Activated naive CD8-positive, alpha-beta T cell treated with anti-CD3 and anti-CD28 coated beads, Interleukin-2, amount 10 ng/mL, durations not matched to agents 7 days and 5 days (primary cell): ENCODE measurements at regions not wholly inside any gene's neighbourhood (a gene's known extent, or its start where the extent isn't known, plus 50 kb on each side); places are given as distances from the start of the nearest gene placed in this dataset.
"Not testable (repeated sequence)": the region's sequence is repeated elsewhere in the genome, so short reads cannot be mapped to it uniquely, and the experiment has no call there.

Experiments used
- ATAC-seq: fragments of 150-1000 bp; cut with Tn5 transposase; one replicate; pipeline ENCODE4 v1.10.0; 2021; ENCODE audit warnings: low read depth, moderate library complexity
- POLR2A ChIA-PET: fragments of 350-600 bp; sonication (Branson Sonifier 250); formaldehyde crosslinking; loops from one replicate; lab custom pipeline; 2021; ENCODE audit warnings: antibody characterized with exemption; lab: Charles Lee
- DNase-seq: peaks from one replicate; pipeline ENCODE4 v3.0.0; 2021
- H3K27ac Mint-ChIP-seq: one replicate; pipeline ENCODE4 v1.8.0; 2022; ENCODE audit warnings: mild to moderate bottlenecking, mixed read lengths
- H3K27me3 Mint-ChIP-seq: one replicate; pipeline ENCODE4 v1.8.0; 2022; ENCODE audit warnings: mild to moderate bottlenecking, moderate library complexity, mixed read lengths
- H3K36me3 Mint-ChIP-seq: one replicate; pipeline ENCODE4 v1.8.0; 2021; ENCODE audit warnings: mild to moderate bottlenecking, mixed read lengths
- H3K4me1 Mint-ChIP-seq: one replicate; pipeline ENCODE4 v1.8.0; 2021; ENCODE audit warnings: mixed read lengths
- H3K4me3 Mint-ChIP-seq: one replicate; pipeline ENCODE4 v1.8.0; 2022; ENCODE audit warnings: mild to moderate bottlenecking, moderate library complexity, mixed read lengths
- H3K9me3 Mint-ChIP-seq: one replicate; pipeline ENCODE4 v1.8.0; 2021; ENCODE audit warnings: mixed read lengths

GRCh38 chr4:100340512-100341485, 150.5 kb upstream of the DDIT4L start:
- no peaks in the 10 kb centered on the region for H3K4me1 Mint-ChIP-seq
- no peaks in the 10 kb centered on the region for H3K9me3 Mint-ChIP-seq
- POLR2A ChIA-PET: no interaction called here
- no peaks in the 10 kb centered on the region for H3K27me3 Mint-ChIP-seq
- no peak overlapping the region for H3K4me3 Mint-ChIP-seq
- no peaks in the 10 kb centered on the region for H3K36me3 Mint-ChIP-seq
- no peak for DNase-seq
- no peak overlapping the region for H3K27ac Mint-ChIP-seq
- no peak for ATAC-seq

- ATAC-seq: no peak
- H3K27me3 Mint-ChIP-seq: no peaks in the 10 kb centered on the region
- H3K4me3 Mint-ChIP-seq: no peak overlapping the region
- H3K9me3 Mint-ChIP-seq: no peaks in the 10 kb centered on the region
- no peak overlapping the region for H3K27ac Mint-ChIP-seq
- no peak for DNase-seq
- no peaks in the 10 kb centered on the region for H3K4me1 Mint-ChIP-seq
- no peaks in the 10 kb centered on the region for H3K36me3 Mint-ChIP-seq
- POLR2A ChIA-PET: no interaction called here
Measured at GRCh38 chr4:100339870-100340269, 149.6 kb upstream of the DDIT4L start.

DNA sequence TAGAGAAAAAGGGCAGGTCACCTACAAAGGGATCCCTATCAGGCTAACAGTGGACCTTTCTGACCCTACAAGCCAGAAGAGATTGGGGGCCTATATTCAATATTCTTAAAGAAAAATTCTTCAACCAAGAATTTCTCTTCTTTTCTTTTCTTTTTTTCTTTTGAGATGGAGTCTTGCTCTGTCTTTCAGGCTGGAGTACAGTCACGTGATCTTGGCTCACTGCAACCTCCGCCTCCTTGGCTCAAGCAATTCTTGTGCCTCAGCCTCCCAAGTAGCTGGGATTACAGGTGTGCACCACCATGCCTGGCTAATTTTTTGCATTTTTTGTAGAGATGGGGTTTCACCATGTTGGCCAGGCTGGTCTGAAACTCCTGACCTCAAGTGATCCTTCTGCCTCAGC, 143.2 kb upstream of the DDIT4L start:
- H3K4me1 Mint-ChIP-seq, H3K27me3 Mint-ChIP-seq, ATAC-seq, H3K36me3 Mint-ChIP-seq, H3K4me3 Mint-ChIP-seq, POLR2A ChIA-PET, DNase-seq, H3K27ac Mint-ChIP-seq: not testable (repeated sequence)
- H3K9me3 Mint-ChIP-seq: peaks cover 11% of the 10 kb centered on the region

- POLR2A ChIA-PET: no interaction called here
- Mint-ChIP-seq H3K4me3 (no peak overlapping the region), H3K9me3 (no peaks in the 10 kb centered on the region), H3K27ac (no peak overlapping the region), H3K36me3 (no peaks in the 10 kb centered on the region), H3K4me1 (no peaks in the 10 kb centered on the region), H3K27me3 (peaks cover 3% of the 10 kb centered on the region)
- no peak for DNase-seq
- no peak for ATAC-seq
Measured at GRCh38 chr4:100317032-100317864, 127.0 kb upstream of the DDIT4L start.

GRCh38 chr4:100314057-100314456, 123.8 kb upstream of the DDIT4L start:
- DNase-seq (no peak), ATAC-seq (no peak)
- no peaks in the 10 kb centered on the region for H3K4me1 Mint-ChIP-seq
- POLR2A ChIA-PET: no interaction called here
- H3K4me3 Mint-ChIP-seq: no peak overlapping the region
- no peak overlapping the region for H3K27ac Mint-ChIP-seq
- no peaks in the 10 kb centered on the region for H3K36me3 Mint-ChIP-seq
- peaks cover 3% of the 10 kb centered on the region for H3K27me3 Mint-ChIP-seq
- H3K9me3 Mint-ChIP-seq: no peaks in the 10 kb centered on the region

GRCh38 chr4:100312615-100313350, 122.5 kb upstream of the DDIT4L start:
- Mint-ChIP-seq H3K27me3 (peaks cover 3% of the 10 kb centered on the region), H3K36me3 (no peaks in the 10 kb centered on the region), H3K27ac (no peak overlapping the region), H3K9me3 (no peaks in the 10 kb centered on the region), H3K4me3 (no peak overlapping the region), H3K4me1 (no peaks in the 10 kb centered on the region)
- ATAC-seq (no peak), DNase-seq (no peak)
- POLR2A ChIA-PET: no interaction called here

DNA sequence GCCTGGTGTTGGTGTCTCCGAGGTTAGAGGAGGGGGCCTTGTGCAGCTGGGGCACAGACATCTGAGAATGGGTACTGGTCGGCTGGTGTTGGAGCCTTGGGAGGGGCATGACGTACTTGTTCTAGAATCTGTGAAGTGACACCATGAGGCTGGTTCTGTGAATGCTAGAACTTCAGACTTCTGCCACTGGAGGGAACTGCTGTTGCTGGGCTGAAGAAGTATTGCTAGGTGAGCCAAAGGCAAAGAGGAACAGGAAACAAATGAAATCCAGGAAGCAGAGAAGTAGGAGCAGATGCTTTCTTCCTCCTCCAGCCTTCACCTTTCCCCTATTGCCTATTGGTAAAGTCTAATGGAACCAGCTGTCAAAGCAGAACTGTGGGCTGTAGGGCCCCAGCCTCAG, 120.9 kb upstream of the DDIT4L start:
- Mint-ChIP-seq H3K4me1 (no peaks in the 10 kb centered on the region), H3K27ac (no peak overlapping the region), H3K36me3 (no peaks in the 10 kb centered on the region), H3K27me3 (peaks cover 4% of the 10 kb centered on the region), H3K4me3 (no peak overlapping the region), H3K9me3 (no peaks in the 10 kb centered on the region)
- POLR2A ChIA-PET: no interaction called here
- DNase-seq (no peak), ATAC-seq (no peak)

DNA sequence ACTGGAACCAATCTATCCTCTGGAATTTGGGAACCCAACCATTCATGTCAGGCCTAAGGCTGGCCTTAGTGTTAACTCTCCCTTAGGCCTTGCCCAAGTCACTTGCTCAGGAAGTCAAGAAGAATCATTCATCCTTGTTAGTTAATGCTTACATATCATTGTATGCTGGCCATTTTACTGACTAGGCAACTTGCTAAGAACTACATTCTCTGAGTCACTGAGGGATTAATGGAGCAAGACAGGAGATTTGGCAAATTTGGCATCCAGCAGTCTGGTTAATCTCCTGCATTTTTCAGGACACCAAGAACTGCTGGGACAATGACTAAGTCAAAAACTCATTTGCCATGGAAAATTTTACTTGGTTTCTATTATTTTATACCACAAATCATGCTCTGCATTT, 115.8 kb upstream of the DDIT4L start:
- H3K4me3 Mint-ChIP-seq: no peak overlapping the region
- POLR2A ChIA-PET: no interaction called here
- no peaks in the 10 kb centered on the region for H3K4me1 Mint-ChIP-seq

GRCh38 chr4:100302061-100303026, 112.1 kb upstream of the DDIT4L start:
- no peak overlapping the region for H3K27ac Mint-ChIP-seq
- ATAC-seq (no peak), DNase-seq (no peak)
- no peaks in the 10 kb centered on the region for H3K4me1 Mint-ChIP-seq
- POLR2A ChIA-PET: no interaction called here
- no peaks in the 10 kb centered on the region for H3K36me3 Mint-ChIP-seq
- H3K27me3 Mint-ChIP-seq: peaks cover 7% of the 10 kb centered on the region
- no peak overlapping the region for H3K4me3 Mint-ChIP-seq
- H3K9me3 Mint-ChIP-seq: no peaks in the 10 kb centered on the region

More for the DNA sequence above, 115.8 kb upstream of the DDIT4L start:
- DNase-seq: no peak
- Mint-ChIP-seq H3K36me3 (no peaks in the 10 kb centered on the region), H3K27me3 (peaks cover 6% of the 10 kb centered on the region), H3K27ac (no peak overlapping the region), H3K9me3 (no peaks in the 10 kb centered on the region)
- no peak for ATAC-seq

DNA sequence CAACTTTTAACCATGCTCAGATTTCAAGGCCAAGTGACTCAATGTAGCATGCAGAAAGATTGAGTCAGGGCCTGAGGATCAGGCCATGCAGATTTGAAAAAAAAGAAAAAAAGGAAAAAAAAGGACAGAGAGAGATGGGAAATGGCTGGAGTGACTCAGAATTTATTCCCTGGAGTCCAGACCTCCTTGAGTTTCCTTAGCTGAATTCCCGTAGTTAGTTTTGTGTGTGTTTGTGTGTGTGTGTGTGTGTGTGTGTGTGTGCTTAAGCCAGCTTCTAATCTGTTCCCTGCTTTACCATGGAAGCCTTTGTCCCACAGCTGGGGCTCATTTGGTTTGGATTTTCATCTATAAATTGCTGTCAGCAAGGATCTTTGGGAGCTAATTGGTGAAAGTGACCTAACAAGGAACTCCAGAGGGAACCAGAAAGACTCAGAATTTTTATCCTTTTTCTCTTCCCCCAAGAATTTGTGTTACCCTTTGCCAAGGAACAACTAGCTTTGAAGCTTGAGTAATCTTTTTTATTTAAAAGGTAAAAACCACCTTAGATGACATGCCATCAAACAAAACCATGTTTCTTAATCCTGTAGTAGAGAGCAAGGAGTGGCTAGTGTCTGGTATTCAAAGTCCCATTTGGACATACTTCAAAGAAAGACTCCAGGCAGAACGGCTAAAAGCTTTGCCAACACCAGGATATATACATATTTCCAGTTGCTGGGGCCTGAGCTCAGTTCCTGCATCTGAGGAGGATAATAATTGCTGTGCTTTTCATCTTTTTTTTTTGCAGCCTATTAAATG, 109.0 kb upstream of the DDIT4L start:
- no peaks in the 10 kb centered on the region for H3K9me3 Mint-ChIP-seq
- no peak for ATAC-seq
- H3K4me1 Mint-ChIP-seq: no peaks in the 10 kb centered on the region
- H3K4me3 Mint-ChIP-seq: no peak overlapping the region
- H3K27me3 Mint-ChIP-seq: peaks cover 6% of the 10 kb centered on the region
- DNase-seq: no peak
- POLR2A ChIA-PET: no interaction called here
- no peaks in the 10 kb centered on the region for H3K36me3 Mint-ChIP-seq
- H3K27ac Mint-ChIP-seq: no peak overlapping the region

DNA sequence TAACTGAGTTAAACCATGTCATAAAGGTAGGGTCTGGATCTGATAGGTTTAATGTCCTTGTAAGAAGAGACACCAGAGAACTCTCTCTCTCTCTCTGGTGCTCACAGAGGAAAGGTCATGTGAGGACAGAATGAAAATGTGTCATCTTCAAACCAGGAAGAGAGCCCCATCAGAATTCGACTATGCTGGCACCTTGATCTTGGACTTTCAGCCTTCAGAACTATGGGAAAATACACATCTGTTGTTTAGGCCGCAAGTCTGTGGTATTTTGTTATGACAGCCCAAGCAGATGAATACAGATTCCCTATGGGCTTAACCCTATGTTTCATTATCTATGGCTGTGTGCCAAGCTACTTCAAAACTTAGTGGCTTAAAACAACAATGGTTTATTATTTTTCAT, 105.5 kb upstream of the DDIT4L start:
- no peaks in the 10 kb centered on the region for H3K36me3 Mint-ChIP-seq
- POLR2A ChIA-PET: no interaction called here
- H3K4me3 Mint-ChIP-seq: no peak overlapping the region
- no peaks in the 10 kb centered on the region for H3K4me1 Mint-ChIP-seq
- DNase-seq (no peak), ATAC-seq (no peak)
- no peaks in the 10 kb centered on the region for H3K9me3 Mint-ChIP-seq
- peaks cover 4% of the 10 kb centered on the region for H3K27me3 Mint-ChIP-seq
- H3K27ac Mint-ChIP-seq: no peak overlapping the region

- H3K27me3 Mint-ChIP-seq: peaks cover 7% of the 10 kb centered on the region
- ATAC-seq: no peak
- POLR2A ChIA-PET: no interaction called here
- H3K4me1 Mint-ChIP-seq: no peaks in the 10 kb centered on the region
- no peak overlapping the region for H3K4me3 Mint-ChIP-seq
- H3K36me3 Mint-ChIP-seq: no peaks in the 10 kb centered on the region
- DNase-seq: no peak
- no peaks in the 10 kb centered on the region for H3K9me3 Mint-ChIP-seq
- H3K27ac Mint-ChIP-seq: no peak overlapping the region
Measured at GRCh38 chr4:100294356-100294755, 104.1 kb upstream of the DDIT4L start.
